Mesothelial cell of epicardium (in vitro differentiated cells): ENCODE measurements at regions not wholly inside any gene's neighbourhood (a gene's known extent, or its start where the extent isn't known, plus 50 kb on each side); places are given as distances from the start of the nearest gene placed in this dataset.

ENCODE experiments used
- DNase-seq, 2 experiments: peaks; one replicate each; pipeline ENCODE4 v3.0.0; 2021; ENCODE audit warnings: low spot score in 2 of 2; ENCODE audit not compliant: unreplicated experiment in 2 of 2
- H3K27ac Mint-ChIP-seq: 2 replicates; pipeline ENCODE4 v1.8.0; 2021; ENCODE audit warnings: mixed read lengths
- H3K27me3 Mint-ChIP-seq: 2 replicates; pipeline ENCODE4 v1.8.0; 2021; ENCODE audit warnings: low read depth, mixed read lengths
- H3K36me3 Mint-ChIP-seq: 2 replicates; pipeline ENCODE4 v1.8.0; 2021; ENCODE audit warnings: mixed read lengths
- H3K4me1 Mint-ChIP-seq: 2 replicates; pipeline ENCODE4 v1.8.0; 2021; ENCODE audit warnings: mixed read lengths
- H3K4me3 Mint-ChIP-seq: 2 replicates; pipeline ENCODE4 v1.8.0; 2021; ENCODE audit warnings: mild to moderate bottlenecking, moderate library complexity, mixed read lengths
- H3K9me3 Mint-ChIP-seq: 2 replicates; pipeline ENCODE4 v1.8.0; 2021; ENCODE audit warnings: mixed read lengths
- TF ChIP-seq, protein P1 (sequence below): fragments of 200-600 bp; sonication (generic); IDR thresholded peaks from one replicate; pipeline ENCODE4 v1.5.0; 2021; ENCODE audit warnings: antibody characterized with exemption; ENCODE audit not compliant: unreplicated experiment

DNA sequence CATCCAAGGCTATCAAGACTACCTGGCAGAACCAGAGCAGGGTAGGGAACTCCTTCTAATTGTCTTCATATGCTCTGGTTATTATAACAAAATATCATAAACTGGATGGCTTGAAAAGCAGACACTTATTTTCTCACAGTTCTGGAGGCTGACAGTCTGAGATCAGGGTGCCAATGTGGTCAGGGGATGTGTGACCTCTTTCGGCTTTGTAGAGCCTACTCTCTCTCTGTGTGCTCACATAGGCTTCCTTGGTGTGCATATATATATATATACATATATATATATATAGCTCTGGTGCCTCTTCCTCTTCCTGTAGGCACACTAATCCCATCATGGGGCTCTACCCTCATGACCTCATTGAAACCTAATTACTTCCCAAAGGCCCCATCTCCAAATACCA lies 101.6 kb downstream of the ARL6IP6 start:
- TF ChIP-seq, protein P1, sequence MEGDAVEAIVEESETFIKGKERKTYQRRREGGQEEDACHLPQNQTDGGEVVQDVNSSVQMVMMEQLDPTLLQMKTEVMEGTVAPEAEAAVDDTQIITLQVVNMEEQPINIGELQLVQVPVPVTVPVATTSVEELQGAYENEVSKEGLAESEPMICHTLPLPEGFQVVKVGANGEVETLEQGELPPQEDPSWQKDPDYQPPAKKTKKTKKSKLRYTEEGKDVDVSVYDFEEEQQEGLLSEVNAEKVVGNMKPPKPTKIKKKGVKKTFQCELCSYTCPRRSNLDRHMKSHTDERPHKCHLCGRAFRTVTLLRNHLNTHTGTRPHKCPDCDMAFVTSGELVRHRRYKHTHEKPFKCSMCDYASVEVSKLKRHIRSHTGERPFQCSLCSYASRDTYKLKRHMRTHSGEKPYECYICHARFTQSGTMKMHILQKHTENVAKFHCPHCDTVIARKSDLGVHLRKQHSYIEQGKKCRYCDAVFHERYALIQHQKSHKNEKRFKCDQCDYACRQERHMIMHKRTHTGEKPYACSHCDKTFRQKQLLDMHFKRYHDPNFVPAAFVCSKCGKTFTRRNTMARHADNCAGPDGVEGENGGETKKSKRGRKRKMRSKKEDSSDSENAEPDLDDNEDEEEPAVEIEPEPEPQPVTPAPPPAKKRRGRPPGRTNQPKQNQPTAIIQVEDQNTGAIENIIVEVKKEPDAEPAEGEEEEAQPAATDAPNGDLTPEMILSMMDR: no peak
- Mint-ChIP-seq H3K27ac (no peak overlapping the region), H3K4me1 (peaks cover 29% of the 10 kb centered on the region), H3K36me3 (no peaks in the 10 kb centered on the region), H3K9me3 (no peaks in the 10 kb centered on the region), H3K27me3 (no peaks in the 10 kb centered on the region), H3K4me3 (no peak overlapping the region)
- no peak for DNase-seq

DNA sequence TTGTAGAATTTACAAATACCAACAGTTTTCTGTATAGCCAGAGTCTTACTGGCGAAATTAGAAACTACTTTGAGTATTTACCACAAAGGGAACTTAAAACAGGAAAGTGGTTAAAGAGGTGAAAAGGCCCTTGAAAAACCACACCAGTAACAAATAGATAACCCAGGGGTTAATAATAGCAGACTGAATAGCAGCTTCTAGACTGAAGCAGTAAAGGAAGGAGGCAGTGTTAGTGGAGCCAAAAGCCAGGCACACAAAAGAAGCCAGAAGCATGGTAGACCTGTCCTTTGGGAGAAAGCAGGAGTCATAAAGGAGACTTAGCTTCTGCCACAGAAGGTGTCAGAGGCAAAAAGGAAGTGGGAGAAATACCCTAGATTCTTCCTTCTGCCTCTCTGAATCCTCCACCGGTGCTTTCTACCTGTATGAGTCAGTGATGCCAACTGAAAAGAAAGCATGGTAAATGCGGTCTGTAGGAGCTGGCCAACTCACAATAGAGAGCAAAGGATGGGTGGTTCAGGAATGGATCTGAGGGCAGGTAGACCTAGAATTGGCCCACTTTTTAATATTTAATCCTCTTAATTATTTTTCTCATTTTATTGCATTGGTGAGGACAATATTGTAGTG lies 97.3 kb downstream of the ARL6IP6 start:
- Mint-ChIP-seq H3K9me3 (peaks cover 16% of the 10 kb centered on the region), H3K36me3 (peaks cover 5% of the 10 kb centered on the region), H3K27me3 (no peaks in the 10 kb centered on the region), H3K4me3 (no peak overlapping the region), H3K27ac (no peak overlapping the region), H3K4me1 (peaks cover 8% of the 10 kb centered on the region)
- DNase-seq: no peak
- TF ChIP-seq, protein P1: no peak

DNA sequence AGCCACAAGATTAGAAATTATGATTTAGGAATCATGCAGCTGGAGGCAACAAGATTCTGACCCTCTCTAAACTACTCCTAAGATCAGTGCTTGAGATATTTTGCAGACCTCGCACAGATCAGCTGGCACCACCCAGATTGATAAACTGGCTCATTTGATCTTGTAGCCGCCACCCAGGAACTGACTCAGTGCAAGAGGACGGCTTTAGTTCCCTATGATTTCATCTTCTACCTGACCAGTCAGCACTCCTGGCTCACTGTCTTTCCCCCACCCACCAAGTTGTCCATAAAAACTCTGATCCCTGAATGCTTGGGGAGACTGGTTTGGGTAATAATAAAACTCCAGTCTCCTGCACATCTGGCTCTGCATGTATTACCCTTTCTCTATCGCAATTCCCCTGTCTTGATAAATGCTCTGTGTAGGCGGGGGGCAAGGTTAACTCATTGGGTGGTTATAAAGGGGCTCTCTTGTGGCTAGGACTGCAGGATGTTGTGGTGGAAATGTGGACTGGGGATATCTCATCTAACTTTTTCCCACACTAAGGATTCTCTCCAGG lies 96.1 kb downstream of the ARL6IP6 start:
- no peak overlapping the region for H3K4me3 Mint-ChIP-seq
- TF ChIP-seq, protein P1: no peak
- H3K9me3 Mint-ChIP-seq: peaks cover 16% of the 10 kb centered on the region
- H3K27me3 Mint-ChIP-seq: no peaks in the 10 kb centered on the region
- no peak overlapping the region for H3K27ac Mint-ChIP-seq
- H3K36me3 Mint-ChIP-seq: peaks cover 5% of the 10 kb centered on the region
- H3K4me1 Mint-ChIP-seq: peaks cover 8% of the 10 kb centered on the region
- no peak for DNase-seq

GRCh38 chr2:152813351-152813750 lies 94.9 kb downstream of the ARL6IP6 start:
- Mint-ChIP-seq H3K27ac (no peak overlapping the region), H3K27me3 (no peaks in the 10 kb centered on the region), H3K4me1 (peaks cover 8% of the 10 kb centered on the region), H3K4me3 (no peak overlapping the region), H3K36me3 (peaks cover 5% of the 10 kb centered on the region), H3K9me3 (peaks cover 16% of the 10 kb centered on the region)
- DNase-seq: no peak
- TF ChIP-seq, protein P1: no peak
